AG09319 (cell line): ENCODE measurements at regions not wholly inside any gene's neighbourhood (a gene's known extent, or its start where the extent isn't known, plus 50 kb on each side); places are given as distances from the start of the nearest gene placed in this dataset.

Experiments used
- DNase-seq: peaks from one replicate; pipeline ENCODE4 v3.0.0-alpha.2; 2010; ENCODE audit warnings: low read depth; ENCODE audit errors: extremely low read depth
- CTCF ChIP-seq: IDR thresholded peaks from 2 replicates; pipeline ENCODE4 v1.5.1; 2011; ENCODE audit warnings: low read depth, mild to moderate bottlenecking, inconsistent platforms, low read length, moderate library complexity

GRCh38 chr15:69730281-69731080 lies 277.9 kb downstream of the RPLP1 start:
- no peak for DNase-seq
- TF ChIP-seq CTCF: no peak

- TF ChIP-seq CTCF: no peak
Observed at GRCh38 chr15:69731081-69731330, 278.4 kb downstream of the RPLP1 start.

GRCh38 chr15:69731581-69731980 lies 279.0 kb downstream of the RPLP1 start:
- no peak for DNase-seq
- no peak for TF ChIP-seq CTCF

More at GRCh38 chr15:69731081-69731330, 278.4 kb downstream of the RPLP1 start:
- DNase-seq: no peak

- no peak for TF ChIP-seq CTCF
- DNase-seq: no peak
Observed at GRCh38 chr15:69732133-69732532, 279.5 kb downstream of the RPLP1 start.

GRCh38 chr15:69734699-69735098 lies 282.1 kb downstream of the RPLP1 start:
- no peak for DNase-seq
- TF ChIP-seq CTCF: no peak

DNA sequence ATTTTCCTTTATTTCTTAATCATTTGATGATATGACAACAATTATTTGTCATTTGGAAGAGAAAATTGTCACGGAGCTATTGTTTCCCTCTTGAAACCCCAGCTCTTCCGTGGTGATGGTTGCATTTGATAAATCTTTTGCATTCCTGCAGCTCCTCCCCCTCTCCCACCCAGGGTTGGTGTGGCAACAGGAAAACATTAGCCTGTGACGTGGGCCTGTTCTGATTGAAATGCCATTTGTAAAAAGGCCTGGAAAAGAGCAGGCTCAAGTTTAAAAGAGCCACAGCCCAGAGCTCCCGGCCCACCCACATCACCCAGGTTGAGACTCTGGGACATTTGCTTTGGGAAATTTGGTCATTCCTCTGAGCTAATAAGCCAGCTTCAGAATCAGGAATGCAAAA lies 282.5 kb downstream of the RPLP1 start:
- no peak for DNase-seq
- TF ChIP-seq CTCF: no peak

DNA sequence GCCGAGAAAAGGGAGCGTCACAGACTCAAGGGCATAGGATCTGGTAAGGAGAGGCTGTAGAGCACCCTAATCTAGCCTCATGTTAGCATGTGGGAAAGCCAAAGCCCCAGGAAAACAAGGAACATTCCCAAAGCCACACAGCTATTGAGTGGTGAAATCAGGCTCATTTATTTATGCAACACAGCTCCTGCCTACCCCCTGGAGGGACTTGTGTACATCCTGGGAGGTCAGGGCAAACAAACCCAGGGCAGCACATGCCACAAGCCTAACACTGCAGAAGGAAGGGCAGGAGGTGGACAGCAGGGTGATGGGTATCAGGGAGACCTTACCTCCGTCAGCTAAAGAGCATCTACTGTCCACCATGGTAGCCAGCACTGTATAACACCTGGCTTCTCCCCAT lies 283.5 kb downstream of the RPLP1 start:
- DNase-seq: no peak
- no peak for TF ChIP-seq CTCF
